ENCODE measurements at regions not wholly inside any gene's neighbourhood (a gene's known extent, or its start where the extent isn't known, plus 50 kb on each side); places are given as distances from the start of the nearest gene placed in this dataset.

GRCh38 chr4:26047795-26048194, 133.8 kb downstream of the SMIM20 start:
- Histone ChIP-seq H3K9me3 (ENCODE audit: control insufficient read depth in 4 of 4, low read length in 3 of 4) (no peaks in the 10 kb centered on the region), H3K27me3 (ENCODE audit: control insufficient read depth in 4 of 4, insufficient read depth in 4 of 4, low read length in 3 of 4) (peaks cover 0 to 4% (median 0%) of the 10 kb centered on the region in 4 donors), H3K9ac (ENCODE audit: low read depth in 1 of 2, low read length in 2 of 2) (no peak overlapping the region), H3K27ac (ENCODE audit: low read depth in 1 of 2, low read length in 2 of 2) (no peak overlapping the region), H3K36me3 (ENCODE audit: control insufficient read depth in 4 of 4, insufficient read depth in 3 of 4, low read depth in 1 of 4, low read length in 3 of 4) (no peaks in the 10 kb centered on the region), H3K4me3 (ENCODE audit: low read depth in 1 of 3, low read length in 3 of 3) (no peak overlapping the region), H3K4me1 (ENCODE audit: control insufficient read depth in 4 of 4, insufficient read depth in 4 of 4, low read length in 3 of 4) (no peaks in the 10 kb centered on the region)
- 87% methylated on average over 5 of the region's 5 CpGs for WGBS
- no peak for TF ChIP-seq FOXA2 (IDR thresholded peaks at IDR 0.05)
- no peak for TF ChIP-seq RXRA (IDR thresholded peaks at IDR 0.05)
- no peak for TF ChIP-seq FOXA1 (IDR thresholded peaks at IDR 0.05)
- no peak for TF ChIP-seq JUND (IDR thresholded peaks at IDR 0.05)
- no peak for TF ChIP-seq ATF3 (IDR thresholded peaks at IDR 0.05)
- no peak for TF ChIP-seq HNF4G (IDR thresholded peaks at IDR 0.05)
- TF ChIP-seq CTCF (IDR thresholded peaks at IDR 0.05; ENCODE audit: low read depth, low read length, missing input control) = no peak
- no peak for TF ChIP-seq REST (IDR thresholded peaks at IDR 0.05)
- TF ChIP-seq MAX (IDR thresholded peaks at IDR 0.05) = no peak
- no peak for TF ChIP-seq NR2F2 (IDR thresholded peaks at IDR 0.05)
- TF ChIP-seq TAF1 (conservative IDR thresholded peaks at IDR 0.05) = no peak
- no peak for TF ChIP-seq HNF4A (conservative IDR thresholded peaks at IDR 0.05)
- no peak for TF ChIP-seq SP1 (IDR thresholded peaks at IDR 0.05)
- TF ChIP-seq ZBTB33 (IDR thresholded peaks at IDR 0.05) = no peak
- DNase-seq (ENCODE audit: low spot score) = no peak

GRCh38 chr4:26048378-26048882, 134.4 kb downstream of the SMIM20 start:
- no peaks in the 10 kb centered on the region for H3K36me3 ChIP-seq (ENCODE audit: control insufficient read depth in 4 of 4, insufficient read depth in 3 of 4, low read depth in 1 of 4, low read length in 3 of 4)
- no peaks in the 10 kb centered on the region for H3K4me1 ChIP-seq (ENCODE audit: control insufficient read depth in 4 of 4, insufficient read depth in 4 of 4, low read length in 3 of 4)
- no peak overlapping the region for H3K9ac ChIP-seq (ENCODE audit: low read depth in 1 of 2, low read length in 2 of 2)
- DNase-seq (ENCODE audit: low spot score) = no peak
- H3K27me3 ChIP-seq (ENCODE audit: control insufficient read depth in 4 of 4, insufficient read depth in 4 of 4, low read length in 3 of 4) = peaks cover 0 to 4% (median 0%) of the 10 kb centered on the region in 4 donors
- H3K27ac ChIP-seq (ENCODE audit: low read depth in 1 of 2, low read length in 2 of 2) = no peak overlapping the region
- WGBS = 82% methylated on average over 12 of the region's 12 CpGs
- H3K4me3 ChIP-seq (ENCODE audit: low read depth in 1 of 3, low read length in 3 of 3) = no peak overlapping the region
- H3K9me3 ChIP-seq (ENCODE audit: control insufficient read depth in 4 of 4, low read length in 3 of 4) = no peaks in the 10 kb centered on the region
- TF ChIP-seq RAD21 (IDR thresholded peaks at IDR 0.05) (no peak), FOXA2 (IDR thresholded peaks at IDR 0.05) (no peak), JUND (IDR thresholded peaks at IDR 0.05) (no peak), GABPA (IDR thresholded peaks at IDR 0.05 in 1 of 2, conservative IDR thresholded peaks at IDR 0.05 in 1 of 2) (no peak), REST (IDR thresholded peaks at IDR 0.05) (no peak), HNF4A (conservative IDR thresholded peaks at IDR 0.05) (no peak), SP1 (IDR thresholded peaks at IDR 0.05) (no peak), FOXA1 (IDR thresholded peaks at IDR 0.05) (no peak), ZBTB33 (IDR thresholded peaks at IDR 0.05) (no peak), EGR1 (IDR thresholded peaks at IDR 0.05; ENCODE audit: low read depth in 2 of 2) (no peak), ATF3 (IDR thresholded peaks at IDR 0.05) (no peak), RXRA (IDR thresholded peaks at IDR 0.05) (no peak), NR2F2 (IDR thresholded peaks at IDR 0.05) (no peak), TAF1 (conservative IDR thresholded peaks at IDR 0.05) (no peak)

Data from liver (tissue), 8 donors.